Activated CD4-positive, alpha-beta T cell treated with anti-CD3 and anti-CD28 coated beads, Interleukin-2, amount 10 ng/mL, durations not matched to agents 24 days and 14 days (primary cell): ENCODE measurements at regions not wholly inside any gene's neighbourhood (a gene's known extent, or its start where the extent isn't known, plus 50 kb on each side); places are given as distances from the start of the nearest gene placed in this dataset.

Experiments
- DNase-seq: peaks from one replicate; pipeline ENCODE4 v3.0.0; 2022
- H3K27ac Mint-ChIP-seq: one replicate; pipeline ENCODE4 v1.8.0; 2022; ENCODE audit warnings: mild to moderate bottlenecking, mixed read lengths
- H3K27me3 Mint-ChIP-seq: one replicate; pipeline ENCODE4 v1.8.0; 2022; ENCODE audit warnings: mixed read lengths
- H3K36me3 Mint-ChIP-seq: one replicate; pipeline ENCODE4 v1.8.0; 2022; ENCODE audit warnings: low read depth, mild to moderate bottlenecking, mixed read lengths
- H3K4me1 Mint-ChIP-seq: one replicate; pipeline ENCODE4 v1.8.0; 2021; ENCODE audit warnings: mixed read lengths
- H3K4me3 Mint-ChIP-seq: one replicate; pipeline ENCODE4 v1.8.0; 2022; ENCODE audit warnings: mild to moderate bottlenecking, moderate library complexity, mixed read lengths
- H3K9me3 Mint-ChIP-seq: one replicate; pipeline ENCODE4 v1.8.0; 2021; ENCODE audit warnings: mixed read lengths
- intact Hi-C: fragments of 100-400 bp; cut with micrococcal nuclease; formaldehyde crosslinking; loops from one replicate; pipeline ENCODE4 v1.15.1; 2023

DNA sequence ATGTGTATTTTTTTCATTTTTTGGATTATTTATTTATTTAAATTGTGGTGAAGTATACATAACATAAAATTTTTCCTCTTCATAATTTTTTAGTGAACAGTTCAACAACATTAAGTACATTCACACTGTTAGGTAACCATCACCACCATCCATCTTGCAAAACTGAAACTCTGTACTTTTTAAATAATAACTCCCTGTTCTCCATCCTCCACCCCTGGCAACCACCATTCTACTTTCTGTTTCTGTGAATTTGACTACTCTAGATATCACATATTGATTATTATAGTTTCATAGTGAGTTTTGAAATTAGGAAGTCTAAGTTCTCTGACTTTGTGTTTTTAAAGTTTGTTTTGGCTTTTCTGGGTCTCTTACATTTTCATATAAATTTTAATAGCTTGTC, 89.3 kb upstream of the STX18 start:
- no peaks in the 10 kb centered on the region for H3K27me3 Mint-ChIP-seq
- H3K4me3 Mint-ChIP-seq: no peak overlapping the region
- H3K36me3 Mint-ChIP-seq: no peaks in the 10 kb centered on the region
- H3K9me3 Mint-ChIP-seq: no peaks in the 10 kb centered on the region
- no peak for DNase-seq
- no peak overlapping the region for H3K27ac Mint-ChIP-seq
- intact Hi-C loops: no loop called here
- H3K4me1 Mint-ChIP-seq: peaks cover 5% of the 10 kb centered on the region

DNA sequence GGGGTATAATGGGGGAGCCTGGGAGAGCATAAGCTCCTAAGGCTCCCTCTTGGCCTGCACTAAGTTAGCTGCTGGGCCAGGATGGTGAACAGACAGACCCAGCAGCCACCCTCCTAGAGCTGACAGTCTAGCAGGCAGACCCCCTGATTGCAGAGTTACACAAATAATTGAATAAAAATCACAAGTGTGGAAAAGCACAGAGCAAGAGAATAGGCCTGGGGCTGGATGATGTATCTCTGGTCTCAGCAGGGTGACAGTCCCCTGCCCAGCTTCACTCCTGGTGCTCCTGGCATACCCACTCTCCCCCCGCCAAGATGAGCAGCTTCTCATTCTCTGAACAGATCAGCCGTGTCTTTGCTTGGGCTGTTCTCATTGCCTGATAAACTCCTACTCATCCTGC, 86.1 kb upstream of the STX18 start:
- Mint-ChIP-seq H3K4me3 (no peak overlapping the region), H3K4me1 (peaks cover 5% of the 10 kb centered on the region), H3K27me3 (no peaks in the 10 kb centered on the region), H3K27ac (no peak overlapping the region), H3K9me3 (no peaks in the 10 kb centered on the region), H3K36me3 (no peaks in the 10 kb centered on the region)
- intact Hi-C loops: no loop called here
- DNase-seq: no peak

DNA sequence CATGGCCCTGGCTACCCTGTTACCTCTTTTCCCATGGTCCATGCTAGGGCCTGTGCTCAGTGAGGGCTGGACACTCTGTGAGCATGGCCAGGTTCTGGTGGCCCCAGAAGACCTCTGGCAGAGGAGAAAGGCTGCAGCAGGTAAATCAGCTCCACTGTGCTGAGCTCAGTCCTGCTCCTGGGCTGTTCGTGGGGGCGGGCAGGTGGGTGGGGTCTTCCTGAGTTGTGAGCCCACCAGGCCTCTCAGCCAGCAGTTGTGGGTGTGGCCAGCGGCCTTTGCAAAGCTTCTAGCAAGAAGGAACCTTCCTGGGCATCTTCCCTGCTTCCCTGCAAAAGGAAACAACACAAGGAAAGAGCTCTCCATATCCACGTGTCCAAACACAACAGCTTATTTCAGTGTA, 85.3 kb upstream of the STX18 start:
- Mint-ChIP-seq H3K4me3 (no peak overlapping the region), H3K36me3 (no peaks in the 10 kb centered on the region), H3K27me3 (no peaks in the 10 kb centered on the region), H3K27ac (no peak overlapping the region), H3K4me1 (peaks cover 5% of the 10 kb centered on the region), H3K9me3 (no peaks in the 10 kb centered on the region)
- DNase-seq: no peak
- intact Hi-C loops: no loop called here

GRCh38 chr4:4625488-4625887, 83.6 kb upstream of the STX18 start:
- Mint-ChIP-seq H3K9me3 (no peaks in the 10 kb centered on the region), H3K4me1 (no peaks in the 10 kb centered on the region), H3K36me3 (no peaks in the 10 kb centered on the region), H3K27ac (no peak overlapping the region), H3K27me3 (no peaks in the 10 kb centered on the region), H3K4me3 (no peak overlapping the region)
- intact Hi-C loops: no loop called here
- no peak for DNase-seq

GRCh38 chr4:4624276-4624897, 82.5 kb upstream of the STX18 start:
- DNase-seq: no peak
- no peaks in the 10 kb centered on the region for H3K4me1 Mint-ChIP-seq
- H3K9me3 Mint-ChIP-seq: no peaks in the 10 kb centered on the region
- intact Hi-C loops: no loop called here
- H3K27me3 Mint-ChIP-seq: no peaks in the 10 kb centered on the region
- H3K27ac Mint-ChIP-seq: no peak overlapping the region
- no peak overlapping the region for H3K4me3 Mint-ChIP-seq
- no peaks in the 10 kb centered on the region for H3K36me3 Mint-ChIP-seq

DNA sequence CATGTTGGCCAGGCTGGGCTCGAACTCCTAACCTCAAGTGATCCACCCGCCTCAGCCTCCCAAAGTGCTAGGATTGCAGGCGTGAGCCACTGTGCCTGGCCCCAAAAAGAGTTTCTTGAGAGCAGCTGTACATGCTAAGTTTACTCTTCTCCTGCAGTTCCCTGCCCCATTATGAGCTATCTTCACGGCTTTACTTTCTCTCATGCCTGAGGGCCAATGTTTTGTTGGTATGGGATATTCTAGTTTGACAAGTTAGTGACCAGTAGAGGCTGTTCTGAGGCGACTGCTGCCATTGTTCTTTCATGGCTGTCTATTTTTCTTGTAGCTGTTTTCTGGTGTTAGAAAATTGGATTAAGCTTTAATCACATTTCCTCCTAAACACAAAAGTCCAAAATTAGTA, 78.0 kb upstream of the STX18 start:
- Mint-ChIP-seq H3K9me3 (no peaks in the 10 kb centered on the region), H3K27ac (no peak overlapping the region), H3K4me1 (no peaks in the 10 kb centered on the region), H3K27me3 (no peaks in the 10 kb centered on the region), H3K4me3 (no peak overlapping the region), H3K36me3 (no peaks in the 10 kb centered on the region)
- DNase-seq: no peak
- intact Hi-C loops: no loop called here

GRCh38 chr4:4618847-4619246, 77.0 kb upstream of the STX18 start:
- Mint-ChIP-seq H3K4me1 (no peaks in the 10 kb centered on the region), H3K27ac (no peak overlapping the region), H3K27me3 (no peaks in the 10 kb centered on the region), H3K9me3 (no peaks in the 10 kb centered on the region), H3K36me3 (no peaks in the 10 kb centered on the region), H3K4me3 (no peak overlapping the region)
- no peak for DNase-seq
- intact Hi-C loops: no loop called here

GRCh38 chr4:4614925-4615678, 73.3 kb upstream of the STX18 start:
- H3K4me3 Mint-ChIP-seq: no peak overlapping the region

DNA sequence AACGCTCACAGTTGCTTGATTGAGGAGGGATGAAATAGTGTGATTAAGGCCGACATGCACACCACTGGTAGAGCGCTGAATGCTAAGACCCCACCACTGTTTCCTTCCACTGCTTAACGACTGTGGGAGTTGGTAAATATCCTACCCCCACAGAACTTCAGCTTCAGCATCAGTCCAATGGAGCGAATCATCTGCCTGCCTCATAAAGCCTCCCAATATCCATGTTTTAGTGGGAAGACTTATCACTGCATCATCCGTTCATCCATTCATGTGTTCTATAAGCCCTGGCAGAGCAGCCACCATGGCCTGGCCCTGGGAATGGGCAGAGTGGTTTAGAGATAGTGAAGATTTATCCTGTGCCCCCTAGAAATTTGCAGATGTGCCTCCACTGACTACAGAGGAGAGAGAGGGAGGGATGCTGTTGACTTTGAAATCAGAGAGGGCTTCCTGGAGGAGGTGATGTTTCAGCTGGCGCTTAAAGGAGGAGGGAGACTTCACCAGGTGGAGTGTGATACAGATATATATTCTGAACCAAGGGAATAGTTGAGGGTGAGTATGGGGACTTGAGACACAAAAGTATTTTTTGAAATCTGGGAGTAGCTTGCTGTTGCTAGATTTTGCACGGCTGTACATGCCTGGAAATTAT, 71.9 kb upstream of the STX18 start:
- no peaks in the 10 kb centered on the region for H3K4me1 Mint-ChIP-seq
- no peak for DNase-seq
- no peaks in the 10 kb centered on the region for H3K36me3 Mint-ChIP-seq
- no peaks in the 10 kb centered on the region for H3K27me3 Mint-ChIP-seq
- no peaks in the 10 kb centered on the region for H3K9me3 Mint-ChIP-seq
- no peak overlapping the region for H3K27ac Mint-ChIP-seq
- H3K4me3 Mint-ChIP-seq: no peak overlapping the region
- intact Hi-C loops: no loop called here

More at GRCh38 chr4:4614925-4615678, 73.3 kb upstream of the STX18 start:
- Mint-ChIP-seq H3K27me3 (no peaks in the 10 kb centered on the region), H3K36me3 (no peaks in the 10 kb centered on the region), H3K9me3 (no peaks in the 10 kb centered on the region), H3K4me1 (no peaks in the 10 kb centered on the region), H3K27ac (no peak overlapping the region)
- DNase-seq: no peak
- intact Hi-C loops: no loop called here

DNA sequence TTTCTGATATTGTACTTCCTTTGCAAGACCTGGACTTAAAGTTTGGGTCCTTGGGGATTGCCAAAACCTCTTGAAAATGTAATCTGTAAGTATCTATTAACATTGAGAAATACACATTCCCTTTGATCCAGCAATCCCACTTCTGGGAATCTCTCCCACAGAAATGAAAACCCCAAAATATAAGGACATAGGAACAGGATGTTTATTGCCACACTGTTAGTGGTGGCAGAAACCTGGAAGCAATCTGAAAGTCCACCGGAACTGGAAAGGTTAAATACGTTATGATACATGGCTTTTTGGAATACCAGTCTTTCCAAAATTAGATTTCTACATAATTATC, 71.2 kb upstream of the STX18 start:
- Mint-ChIP-seq H3K36me3 (no peaks in the 10 kb centered on the region), H3K4me3 (no peak overlapping the region), H3K4me1 (no peaks in the 10 kb centered on the region), H3K27me3 (no peaks in the 10 kb centered on the region), H3K9me3 (no peaks in the 10 kb centered on the region), H3K27ac (no peak overlapping the region)
- intact Hi-C loops: no loop called here
- no peak for DNase-seq

DNA sequence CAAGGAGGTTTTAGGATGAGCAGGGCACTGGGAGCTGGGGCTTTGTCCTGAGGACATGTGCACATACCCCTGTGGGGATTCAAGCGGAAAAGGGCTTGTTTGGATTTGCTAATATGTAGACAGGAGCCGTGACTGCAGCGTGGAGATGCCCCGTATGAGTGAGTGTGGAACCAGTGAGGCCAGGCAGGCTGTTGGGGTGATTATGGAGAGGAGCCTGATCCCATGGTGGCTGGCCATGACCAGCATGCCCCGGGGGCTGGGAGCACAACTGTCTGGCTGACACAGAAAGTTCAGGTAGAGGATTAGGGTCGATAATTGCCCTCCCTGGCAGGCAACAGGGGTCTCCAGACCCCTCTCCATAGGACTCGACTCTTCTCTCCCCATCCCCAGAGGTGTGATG, 68.8 kb upstream of the STX18 start:
- Mint-ChIP-seq H3K4me3 (no peak overlapping the region), H3K9me3 (no peaks in the 10 kb centered on the region), H3K27ac (no peak overlapping the region), H3K4me1 (no peaks in the 10 kb centered on the region), H3K27me3 (no peaks in the 10 kb centered on the region), H3K36me3 (no peaks in the 10 kb centered on the region)
- DNase-seq: no peak
- intact Hi-C loops: no loop called here

GRCh38 chr4:4609622-4610334, 67.9 kb upstream of the STX18 start:
- H3K27ac Mint-ChIP-seq: no peak overlapping the region
- no peaks in the 10 kb centered on the region for H3K4me1 Mint-ChIP-seq
- intact Hi-C loops: no loop called here
- H3K4me3 Mint-ChIP-seq: no peak overlapping the region
- H3K27me3 Mint-ChIP-seq: no peaks in the 10 kb centered on the region
- no peaks in the 10 kb centered on the region for H3K36me3 Mint-ChIP-seq
- DNase-seq: no peak
- H3K9me3 Mint-ChIP-seq: no peaks in the 10 kb centered on the region

GRCh38 chr4:4608214-4608537, 66.3 kb upstream of the STX18 start:
- DNase-seq: no peak

More at GRCh38 chr4:4608214-4608537, 66.3 kb upstream of the STX18 start:
- no peak overlapping the region for H3K4me3 Mint-ChIP-seq
- no peaks in the 10 kb centered on the region for H3K27me3 Mint-ChIP-seq
- H3K4me1 Mint-ChIP-seq: no peaks in the 10 kb centered on the region
- intact Hi-C loops: no loop called here
- H3K36me3 Mint-ChIP-seq: no peaks in the 10 kb centered on the region
- no peak overlapping the region for H3K27ac Mint-ChIP-seq
- no peaks in the 10 kb centered on the region for H3K9me3 Mint-ChIP-seq
